Breast epithelium (tissue), 3 donors: ENCODE measurements at regions not wholly inside any gene's neighbourhood (a gene's known extent, or its start where the extent isn't known, plus 50 kb on each side); places are given as distances from the start of the nearest gene placed in this dataset.

ENCODE experiments used
- CTCF ChIP-seq, 3 donors: fragments of 450-650 bp; IDR thresholded peaks; one replicate each; pipeline ENCODE4 v1.5.1; 2016 to 2017; ENCODE audit warnings: antibody characterized with exemption in 3 of 3, mild to moderate bottlenecking in 3 of 3, moderate library complexity in 3 of 3
- POLR2A ChIP-seq: fragments of 450-650 bp; IDR thresholded peaks from one replicate; pipeline ENCODE4 v1.6.1; 2016; ENCODE audit warnings: antibody characterized with exemption, mild to moderate bottlenecking, moderate library complexity

GRCh38 chr6:76772951-76773350, 690.3 kb downstream of the HTR1B start:
- TF ChIP-seq CTCF (IDR thresholded peaks at IDR 0.05) (no peak), POLR2A (no peak)
